HG02763 (cell line): ENCODE measurements at regions not wholly inside any gene's neighbourhood (a gene's known extent, or its start where the extent isn't known, plus 50 kb on each side); places are given as distances from the start of the nearest gene placed in this dataset.
"Not testable (repeated sequence)": the region's sequence is repeated elsewhere in the genome, so short reads cannot be mapped to it uniquely, and the experiment has no call there.

Source experiments
- ATAC-seq: cut with Tn5 transposase; IDR thresholded peaks from one replicate; pipeline ENCODE4 v1.9.1; 2021; ENCODE audit warnings: mild to moderate bottlenecking, moderate library complexity; ENCODE audit not compliant: unreplicated experiment

DNA sequence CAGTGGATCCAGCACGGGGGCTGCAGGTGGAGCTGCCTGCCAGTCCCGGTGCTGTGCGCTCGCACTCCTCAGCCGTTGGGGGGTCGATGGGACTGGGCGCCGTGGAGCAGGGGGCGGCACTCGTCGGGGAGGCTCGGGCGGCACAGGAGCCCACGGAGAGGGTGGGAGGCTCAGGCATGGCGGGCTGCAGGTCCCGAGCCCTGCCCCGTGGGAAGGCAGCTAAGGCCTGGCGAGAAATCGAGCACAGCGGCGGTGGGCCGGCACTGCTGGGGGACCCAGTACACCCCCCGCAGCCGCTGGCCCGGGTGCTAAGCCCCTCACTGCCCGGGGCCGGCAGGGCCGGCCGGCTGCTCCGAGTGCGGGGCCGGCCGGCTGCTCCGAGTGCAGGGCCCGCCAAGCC, 52.3 kb upstream of the MARK1 start:
- not testable (repeated sequence) for ATAC-seq

DNA sequence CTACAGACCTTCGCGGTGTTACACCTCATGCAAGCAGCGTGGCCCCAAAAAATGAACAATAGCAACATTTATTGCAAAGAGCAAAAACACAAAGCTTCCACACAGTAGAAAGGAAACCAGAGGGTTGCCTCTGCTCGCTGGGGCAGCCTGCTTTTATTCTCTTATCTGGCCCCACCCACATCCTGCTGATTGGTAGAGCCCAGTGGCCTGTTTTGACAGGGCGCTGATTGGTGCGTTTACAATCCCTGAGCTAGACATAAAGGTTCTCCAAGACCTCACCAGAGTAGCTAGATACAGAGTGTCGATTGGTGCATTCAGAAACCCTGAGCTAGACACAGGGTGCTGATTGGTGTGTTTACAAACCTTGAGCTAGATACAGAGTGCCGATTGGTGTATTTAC, 52.8 kb upstream of the MARK1 start:
- ATAC-seq, result not testable (repeated sequence)

DNA sequence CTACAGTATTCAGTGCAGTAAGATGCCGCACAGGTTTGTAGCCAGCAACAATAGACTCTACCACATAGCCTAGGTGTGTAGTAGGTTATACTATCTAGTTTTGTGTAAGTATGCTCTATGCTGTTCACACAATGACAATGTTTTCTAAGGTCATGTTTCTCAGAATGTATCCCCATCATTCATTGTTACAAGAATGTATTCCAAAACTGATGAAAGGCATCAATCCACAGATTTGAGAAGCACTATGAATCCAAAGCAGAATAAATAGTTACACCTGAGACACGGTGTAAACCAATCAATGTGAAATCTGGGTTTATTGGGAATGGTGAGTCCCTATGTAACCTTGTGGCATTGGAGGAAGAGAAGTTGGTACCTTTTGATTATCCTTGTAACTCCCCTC, 54.5 kb upstream of the MARK1 start:
- no peak for ATAC-seq

DNA sequence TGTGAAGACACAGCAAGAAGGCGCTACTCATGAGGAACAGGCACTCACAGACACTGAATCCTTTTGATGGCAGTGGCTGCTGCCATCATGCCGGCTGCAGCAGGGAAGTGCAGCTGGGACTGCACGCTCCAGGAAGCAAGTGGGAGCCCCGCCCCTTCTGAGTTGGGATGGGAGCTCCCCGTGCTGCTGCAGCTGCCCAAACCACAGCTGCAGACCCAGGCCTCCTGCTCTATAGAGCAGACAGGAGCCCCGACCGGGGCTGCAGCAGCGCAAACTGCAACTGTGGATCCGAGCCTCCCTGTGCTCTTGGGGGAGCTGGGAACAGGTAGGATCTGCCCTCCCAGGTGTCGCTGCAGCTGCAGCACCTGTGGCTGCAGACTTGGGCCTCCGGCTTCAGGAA, 65.2 kb upstream of the MARK1 start:
- ATAC-seq, result no peak

DNA sequence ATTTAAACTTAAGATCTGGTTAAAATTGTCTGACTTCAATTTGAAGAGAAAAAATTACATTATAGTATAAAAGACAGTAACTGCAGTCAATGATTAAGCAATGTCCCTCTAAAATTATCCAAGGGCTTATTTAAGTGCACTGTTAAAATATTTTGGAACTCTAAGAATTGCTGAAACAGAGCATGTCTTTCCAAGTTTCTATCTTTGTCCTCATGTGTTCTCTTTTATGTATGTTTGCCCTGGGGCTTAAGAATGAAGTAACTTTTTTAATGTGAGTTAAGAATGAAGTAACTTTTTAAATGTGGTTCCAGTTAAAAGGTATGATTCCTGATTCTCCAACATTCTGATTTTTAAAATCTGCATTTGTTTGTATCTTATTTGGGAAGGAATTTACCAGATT, 69.0 kb upstream of the MARK1 start:
- ATAC-seq, result no peak

DNA sequence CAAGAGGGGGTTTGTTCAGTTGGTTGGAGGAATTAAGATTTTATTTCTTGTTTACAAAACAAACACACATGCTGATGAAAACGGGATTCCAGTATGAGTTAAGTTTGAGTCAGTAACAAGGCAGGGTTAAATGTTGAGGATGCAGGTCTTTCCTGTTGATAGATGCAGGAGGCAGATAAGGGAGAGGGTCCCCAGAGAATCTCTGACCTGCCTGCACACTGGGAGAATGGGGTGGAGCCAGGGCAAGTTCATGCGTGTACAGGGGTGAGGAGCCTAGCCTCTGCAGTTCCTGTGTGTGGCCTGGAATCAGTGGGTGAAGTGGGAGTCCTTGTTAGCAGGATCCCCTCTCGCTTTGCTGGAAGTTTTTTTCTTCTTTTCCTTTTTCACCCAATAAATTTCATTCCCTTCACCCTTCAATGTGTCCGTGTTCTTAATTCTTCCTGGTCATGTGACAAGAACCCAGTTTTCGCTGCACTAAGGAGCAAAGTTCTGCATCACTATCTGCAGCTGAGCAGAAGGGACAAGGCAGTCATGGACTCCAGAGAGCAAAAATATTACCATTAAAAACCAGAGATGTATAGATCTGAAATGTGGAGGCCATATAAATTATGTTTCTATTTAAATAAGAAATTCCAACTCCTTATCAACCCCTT, 69.9 kb upstream of the MARK1 start:
- ATAC-seq, result no peak

DNA sequence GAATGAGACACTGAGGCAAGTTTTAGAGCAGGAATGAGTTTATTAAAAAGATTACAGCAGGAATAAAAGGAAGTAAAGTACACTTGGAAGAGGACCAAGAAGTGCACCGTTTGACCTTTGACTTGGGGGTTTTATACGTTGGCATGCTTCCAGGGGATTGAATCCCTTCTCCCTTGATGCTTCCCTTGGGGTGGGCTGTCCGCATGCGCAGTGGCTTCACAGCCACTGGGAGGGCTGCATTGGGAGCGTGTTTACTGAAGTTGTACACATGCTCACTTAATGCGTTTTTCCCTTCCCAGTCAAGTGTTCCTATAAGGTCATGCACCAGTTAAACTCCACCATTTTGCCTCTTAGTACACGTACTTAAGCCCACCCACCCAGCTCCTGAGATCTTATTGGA, 72.4 kb upstream of the MARK1 start:
- no peak for ATAC-seq

DNA sequence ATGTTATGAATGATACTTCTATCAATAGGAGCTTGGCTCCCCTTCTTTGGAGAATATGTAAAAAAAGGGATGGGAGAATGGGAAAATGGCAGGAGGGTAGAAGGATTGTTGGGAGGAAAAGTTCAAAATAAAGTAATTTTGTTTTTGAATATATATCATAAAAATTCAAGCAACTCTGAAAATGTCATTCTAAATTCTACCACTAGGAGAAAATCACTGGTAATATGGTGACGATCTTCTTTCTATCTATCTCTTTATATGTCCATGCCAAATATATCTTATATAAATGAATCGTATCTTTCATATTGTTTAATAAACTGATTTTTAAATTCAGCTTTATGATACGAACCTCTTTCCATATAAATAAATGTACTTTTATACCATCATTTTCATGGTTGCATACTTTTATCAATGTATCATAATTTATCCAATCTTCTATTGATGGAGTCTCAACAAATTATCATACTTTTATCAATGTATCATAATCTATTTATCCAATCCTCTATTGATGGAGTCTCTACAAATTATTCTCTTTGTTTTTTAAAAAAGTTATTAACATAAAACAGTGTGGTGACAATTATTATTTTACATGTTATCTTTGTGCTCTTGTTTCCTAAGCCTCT, 73.7 kb upstream of the MARK1 start:
- no peak for ATAC-seq

DNA sequence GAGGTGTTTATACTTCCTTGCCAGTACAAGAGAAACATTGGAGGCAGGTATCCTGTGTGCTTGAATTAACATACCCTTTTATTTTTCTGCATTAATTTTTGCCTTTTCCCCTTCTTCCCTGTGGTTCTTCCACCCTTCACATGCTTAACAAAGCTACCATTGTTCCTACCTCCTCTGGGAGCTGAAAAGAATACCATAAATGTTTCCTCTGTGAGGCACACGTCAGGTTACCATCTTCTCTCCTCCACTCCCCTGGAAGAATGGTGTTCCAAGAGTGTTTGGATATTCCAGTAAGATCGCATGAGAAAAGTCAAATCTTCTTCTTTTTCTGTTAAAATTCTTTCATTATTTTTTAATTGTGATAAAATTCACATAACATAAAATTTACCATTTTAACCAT, 74.6 kb upstream of the MARK1 start:
- ATAC-seq, result no peak

DNA sequence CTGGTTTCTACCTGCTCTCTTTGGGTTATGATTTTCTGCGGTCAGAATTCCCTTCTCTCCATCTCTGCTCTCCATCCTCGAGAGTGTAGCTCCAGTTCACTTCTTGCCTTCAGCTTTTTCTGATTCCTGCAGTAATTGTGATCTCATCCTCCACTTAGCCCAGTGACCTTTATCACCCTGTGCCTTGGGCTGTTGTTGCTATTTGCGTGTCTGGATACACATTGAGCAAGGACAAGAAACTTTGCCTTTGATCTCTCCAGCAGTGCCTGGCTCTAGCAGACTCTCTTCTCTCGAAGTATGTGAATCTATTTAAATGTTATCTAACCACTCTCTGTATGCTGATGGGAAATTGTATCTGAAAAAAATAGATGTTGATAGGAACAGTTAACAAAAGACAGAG, 76.4 kb upstream of the MARK1 start:
- no peak for ATAC-seq

DNA sequence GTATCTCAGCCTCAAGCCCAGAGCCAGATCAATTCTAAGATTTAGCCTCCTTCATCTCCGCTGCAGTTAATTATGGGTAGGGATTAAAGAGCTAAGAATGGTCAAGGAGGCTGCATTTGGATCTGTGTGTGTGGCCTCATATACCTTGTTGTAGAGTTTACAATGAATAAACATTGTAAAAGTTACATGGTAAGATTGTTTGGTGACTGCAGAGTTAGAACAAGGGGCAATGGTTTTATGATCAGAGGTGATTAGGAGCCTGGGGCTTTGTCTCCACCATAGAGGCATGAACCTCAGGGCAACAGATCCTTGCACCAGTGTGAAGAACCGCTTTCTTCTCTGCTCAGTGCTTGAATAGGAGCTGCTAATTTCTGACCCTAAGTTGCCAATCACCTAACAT, 77.0 kb upstream of the MARK1 start:
- ATAC-seq, result no peak

DNA sequence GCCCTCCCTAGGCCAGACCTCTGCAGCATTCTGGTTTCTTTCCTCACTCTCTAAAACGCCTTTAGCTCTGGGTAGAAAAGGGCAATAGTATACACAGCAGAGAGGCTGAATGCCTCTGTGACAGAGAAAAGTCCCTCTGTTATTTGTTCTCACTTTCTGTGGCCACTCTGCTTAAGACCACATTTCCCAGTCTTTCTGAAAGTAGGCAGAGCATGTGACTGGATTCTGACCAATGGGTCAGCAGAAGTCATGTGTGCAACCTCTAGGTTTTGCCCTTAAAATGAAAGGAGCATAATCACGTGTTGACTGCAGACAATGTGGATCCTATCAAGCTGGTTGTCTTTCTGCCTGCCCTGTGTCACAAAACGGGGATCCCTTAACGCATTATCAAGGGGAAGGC, 79.7 kb upstream of the MARK1 start:
- peak; percentile 54 for ATAC-seq

DNA sequence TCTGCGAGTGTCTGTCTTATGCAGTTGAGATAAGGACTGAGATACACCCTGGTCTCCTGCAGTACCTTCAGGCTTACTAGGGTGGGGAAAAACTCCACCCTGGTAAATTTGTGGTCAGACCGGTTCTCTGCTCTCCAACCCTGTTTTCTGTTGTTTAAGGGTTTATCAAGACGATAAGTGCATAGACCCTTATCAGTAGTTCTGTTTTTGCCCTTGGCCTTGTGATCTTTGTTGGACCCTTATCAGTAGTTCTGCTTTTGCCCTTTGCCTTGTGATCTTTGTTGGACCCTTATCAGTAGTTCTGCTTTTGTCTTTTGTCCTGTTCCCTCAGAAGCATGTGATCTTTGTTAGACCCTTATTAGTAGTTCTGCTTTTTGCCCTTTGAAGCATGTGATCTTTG, 83.3 kb upstream of the MARK1 start:
- ATAC-seq, result not testable (repeated sequence)

DNA sequence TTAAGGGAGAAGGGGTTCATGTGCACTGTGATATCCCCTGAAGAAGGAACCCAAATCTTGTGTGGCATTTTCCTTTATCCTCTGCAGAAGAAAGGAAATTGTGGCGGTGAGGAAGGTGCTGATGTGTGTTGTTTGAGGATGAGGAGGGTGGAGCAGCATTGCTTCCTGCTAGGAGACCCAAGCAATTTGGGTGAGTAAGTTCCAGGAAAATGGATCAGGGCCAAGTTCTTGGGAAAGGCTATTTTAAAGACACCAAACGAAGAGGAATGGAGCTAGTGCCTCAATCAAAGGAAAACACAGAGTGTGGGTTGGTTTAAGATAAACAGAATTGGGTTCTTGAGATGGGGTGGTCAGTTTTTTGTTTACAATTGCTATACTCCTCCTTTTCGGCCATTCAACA, 86.7 kb upstream of the MARK1 start:
- no peak for ATAC-seq

DNA sequence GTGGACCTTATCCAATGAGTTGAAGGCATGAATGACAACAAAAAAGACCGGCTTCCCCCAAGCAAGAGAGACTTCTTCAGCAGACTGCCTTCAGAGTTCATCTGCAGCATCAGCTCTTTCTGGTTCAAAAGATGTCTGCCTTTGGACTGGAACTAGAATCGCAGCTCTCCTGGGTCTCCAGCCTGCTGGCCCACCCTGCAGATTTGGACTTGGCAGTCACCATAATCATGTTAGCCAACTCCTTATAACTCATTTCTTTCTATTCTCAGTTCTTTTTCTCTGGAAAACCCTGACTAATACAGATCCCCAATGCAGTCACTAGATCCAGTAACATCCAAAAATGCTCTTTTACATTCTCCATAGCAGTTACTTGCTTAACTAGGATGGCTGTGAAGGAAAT, 89.2 kb upstream of the MARK1 start:
- ATAC-seq, result no peak

DNA sequence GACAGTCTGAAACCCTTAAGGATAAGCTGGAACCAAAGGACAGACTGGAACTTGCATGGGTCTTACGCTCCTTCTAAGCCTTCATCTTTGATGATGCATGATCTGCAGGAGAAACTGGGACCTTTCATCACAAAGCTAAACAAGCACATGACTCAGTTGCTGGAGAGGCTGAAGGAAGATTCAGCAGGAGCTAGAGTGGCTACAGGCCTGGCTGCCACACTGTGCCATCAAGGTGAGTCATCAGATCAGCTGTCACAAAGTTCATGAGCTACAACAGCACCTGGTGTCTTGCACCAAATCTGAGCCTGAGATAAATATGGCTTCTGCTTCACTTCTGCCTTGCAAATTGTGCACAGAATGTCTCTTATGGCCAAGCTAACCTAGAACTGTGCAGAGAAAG, 95.5 kb upstream of the MARK1 start:
- no peak for ATAC-seq

DNA sequence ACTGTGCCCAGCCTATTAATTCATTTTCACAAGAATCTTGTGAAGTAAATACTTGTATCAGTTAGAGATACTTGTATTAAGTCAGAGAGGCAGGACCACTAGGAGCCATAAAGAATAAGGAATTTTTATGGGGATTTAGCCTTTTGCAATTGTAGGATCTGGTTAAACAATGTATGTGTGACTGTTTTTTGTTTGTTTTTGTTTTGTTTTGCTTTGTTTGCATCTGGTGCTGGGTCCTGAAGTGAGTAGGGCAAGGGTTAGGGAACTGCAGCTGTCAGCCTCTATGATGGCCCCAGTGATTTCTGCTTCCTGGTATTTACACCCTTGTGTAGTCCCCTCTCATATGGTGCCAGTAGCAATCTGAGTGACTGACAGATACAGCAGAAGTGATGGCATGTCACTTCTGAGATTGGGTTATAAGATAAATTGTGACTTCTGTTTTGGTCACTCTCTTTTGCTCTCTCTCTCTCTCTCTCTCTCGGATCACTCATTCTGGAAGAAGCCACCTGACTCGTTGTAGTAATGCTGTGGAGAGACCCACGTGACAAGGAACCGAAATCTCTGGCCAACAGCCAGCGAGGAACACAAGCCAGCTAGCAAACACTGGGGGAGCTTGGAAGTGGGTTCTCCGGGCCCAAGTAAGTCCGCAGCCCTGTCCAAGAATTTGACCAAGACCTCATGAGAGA, 96.2 kb upstream of the MARK1 start:
- no peak for ATAC-seq

DNA sequence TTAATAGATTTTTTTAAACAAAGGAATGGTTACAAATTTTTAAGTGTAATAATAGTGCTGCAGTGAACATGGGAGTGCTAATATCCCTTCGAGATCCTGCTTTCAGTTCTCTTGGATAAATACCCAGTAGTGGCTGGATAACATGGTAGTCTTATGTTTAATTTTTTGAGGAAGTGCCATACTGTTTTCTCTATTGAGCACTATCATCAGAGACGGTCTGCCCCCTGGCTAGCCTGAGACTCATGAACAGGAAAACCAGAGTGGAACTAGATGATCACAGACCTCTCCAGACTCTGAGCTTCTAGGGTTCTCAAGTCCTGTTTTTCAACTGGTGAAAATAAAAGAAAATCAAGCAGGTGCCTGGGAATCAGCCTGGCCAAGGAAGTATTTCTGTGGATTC, 97.3 kb upstream of the MARK1 start:
- ATAC-seq, result no peak

DNA sequence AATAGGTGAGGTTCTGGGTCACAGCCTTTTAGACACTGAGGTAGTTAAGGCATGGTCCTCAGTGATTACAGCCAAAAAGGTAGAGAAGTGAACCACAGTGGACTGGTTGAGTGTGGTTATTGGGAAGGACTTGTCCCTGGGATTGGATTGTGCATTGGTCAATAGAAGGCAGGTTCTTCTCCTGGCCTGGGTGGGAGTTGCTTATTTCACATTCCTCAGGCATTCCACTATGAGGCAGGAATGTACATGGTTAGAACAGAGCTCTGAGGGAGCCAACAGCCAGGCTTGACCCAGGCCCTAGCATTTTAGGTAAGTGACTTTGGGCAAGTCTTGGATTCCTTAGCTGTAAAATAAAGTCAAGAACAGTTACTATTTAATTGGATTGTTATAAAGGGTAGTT, 97.9 kb upstream of the MARK1 start:
- ATAC-seq, result no peak

DNA sequence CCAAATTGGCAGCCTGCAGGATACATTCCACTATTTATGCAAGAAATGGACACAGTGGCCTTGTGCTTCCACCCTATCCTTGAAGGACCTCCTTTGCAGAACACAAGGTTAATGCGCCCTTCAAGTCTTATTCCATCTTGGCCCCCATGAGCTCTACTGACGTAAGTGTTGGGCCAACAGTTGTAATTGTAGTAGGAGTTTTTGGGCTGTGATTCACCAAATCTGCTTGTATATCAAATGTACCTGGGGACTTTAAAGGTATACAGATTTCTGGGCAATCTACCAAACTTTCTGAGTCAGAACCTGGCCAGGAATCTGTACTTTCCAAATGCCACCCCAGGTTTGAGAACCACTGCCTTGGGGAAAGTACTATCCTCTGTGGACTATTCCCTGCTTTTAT, 100.9 kb upstream of the MARK1 start:
- ATAC-seq, result no peak

DNA sequence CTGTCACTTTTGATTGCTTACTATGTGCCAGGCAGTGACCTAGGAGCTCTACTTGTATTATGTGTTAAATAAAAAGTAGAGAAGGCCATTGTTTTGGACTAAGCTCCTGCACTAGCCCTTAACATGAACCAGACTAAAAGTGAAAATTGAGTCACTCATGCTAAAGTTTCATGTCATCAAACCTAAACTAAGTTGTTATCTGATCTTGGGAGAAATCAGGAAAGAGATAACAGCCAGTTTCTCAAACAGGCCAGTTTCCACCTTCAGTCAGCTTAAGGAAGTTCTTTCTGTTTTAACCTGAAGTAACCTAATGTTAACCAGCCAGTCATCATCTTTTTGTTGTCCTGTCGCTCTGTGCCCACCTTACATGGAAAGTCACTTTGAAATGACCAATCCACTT, 102.1 kb upstream of the MARK1 start:
- no peak for ATAC-seq

DNA sequence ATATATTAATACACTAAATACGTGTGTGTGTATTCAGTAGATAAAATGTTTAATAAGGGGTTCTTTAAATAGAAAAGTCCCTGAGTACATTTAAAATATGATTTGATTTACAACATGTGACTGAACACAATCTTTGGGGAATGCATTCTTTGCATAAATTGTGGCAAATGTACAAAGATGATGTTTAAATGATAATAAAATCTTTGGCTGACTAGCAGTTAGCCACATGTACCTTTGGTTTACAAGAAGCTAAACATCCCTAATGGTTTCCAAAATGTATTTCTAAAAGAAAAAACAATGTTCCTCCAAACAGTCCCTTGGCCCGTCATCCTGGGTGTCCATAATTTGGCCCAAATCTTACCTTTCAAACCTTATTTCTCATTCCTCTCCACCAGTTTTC, 106.4 kb upstream of the MARK1 start:
- ATAC-seq, result no peak

DNA sequence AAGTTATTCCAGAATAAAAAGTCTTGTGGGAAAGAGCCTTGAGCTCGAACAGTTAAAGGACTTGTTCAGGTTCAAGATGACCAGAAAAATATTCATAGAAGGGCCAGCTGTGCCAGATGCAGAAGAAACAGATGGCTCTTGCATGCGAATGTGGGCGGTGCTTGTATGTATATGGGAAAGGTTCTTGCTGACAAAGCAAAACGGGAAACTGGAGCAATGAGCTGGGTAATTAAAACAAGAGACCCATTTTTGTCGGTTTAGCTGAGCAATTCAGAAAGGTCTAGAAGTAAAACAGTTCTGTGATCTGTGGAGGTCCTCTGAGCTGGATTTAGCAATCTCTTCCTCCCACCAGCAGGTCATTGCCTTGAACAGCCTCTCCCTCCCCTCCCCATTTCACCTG, 107.2 kb upstream of the MARK1 start:
- ATAC-seq, result no peak
